GM19239 (cell line): ENCODE measurements at regions not wholly inside any gene's neighbourhood (a gene's known extent, or its start where the extent isn't known, plus 50 kb on each side); places are given as distances from the start of the nearest gene placed in this dataset.
"Not testable (repeated sequence)": the region's sequence is repeated elsewhere in the genome, so short reads cannot be mapped to it uniquely, and the experiment has no call there.

ENCODE experiments used
- DNase-seq: peaks from one replicate; pipeline ENCODE4 v3.0.0; 2011; ENCODE audit warnings: low spot score; ENCODE audit not compliant: insufficient read length
- FAIRE-seq: peaks from 2 replicates; lab custom pipeline; 2011; peaks lifted over from hg19 to GRCh38; lab: Jason Lieb, UNC

- DNase-seq (no peak), FAIRE-seq (no peak)
These were observed 168.0 kb downstream of the HS3ST3B1 start for GRCh38 chr17:14468858-14469257.

GRCh38 chr17:14461227-14461548, 160.3 kb downstream of the HS3ST3B1 start:
- FAIRE-seq: no peak
- DNase-seq: no peak

- no peak for FAIRE-seq
- DNase-seq: no peak
These were observed 159.8 kb downstream of the HS3ST3B1 start for GRCh38 chr17:14460516-14461226.

- no peak for FAIRE-seq
- no peak for DNase-seq
These were observed 159.1 kb downstream of the HS3ST3B1 start for GRCh38 chr17:14459955-14460354.

- no peak for FAIRE-seq
These were observed 157.8 kb downstream of the HS3ST3B1 start for GRCh38 chr17:14458724-14459123.

GRCh38 chr17:14454746-14455145, 153.9 kb downstream of the HS3ST3B1 start:
- FAIRE-seq: no peak
- DNase-seq: no peak

More at GRCh38 chr17:14458724-14459123, 157.8 kb downstream of the HS3ST3B1 start:
- DNase-seq: no peak

- FAIRE-seq (no peak), DNase-seq (no peak)
These were observed 152.0 kb downstream of the HS3ST3B1 start for GRCh38 chr17:14452856-14453255.

- DNase-seq (no peak), FAIRE-seq (no peak)
These were observed 150.9 kb downstream of the HS3ST3B1 start for GRCh38 chr17:14451729-14452191.

GRCh38 chr17:14448818-14449217, 147.9 kb downstream of the HS3ST3B1 start:
- FAIRE-seq (no peak), DNase-seq (no peak)

- DNase-seq (no peak), FAIRE-seq (no peak)
These were observed 145.9 kb downstream of the HS3ST3B1 start for GRCh38 chr17:14446825-14447224.

- DNase-seq (no peak), FAIRE-seq (no peak)
These were observed 144.0 kb downstream of the HS3ST3B1 start for GRCh38 chr17:14444915-14445314.

GRCh38 chr17:14442798-14443528, 142.1 kb downstream of the HS3ST3B1 start:
- DNase-seq (no peak), FAIRE-seq (no peak)

GRCh38 chr17:14437176-14437575, 136.3 kb downstream of the HS3ST3B1 start:
- FAIRE-seq: no peak
- DNase-seq: no peak

GRCh38 chr17:14436266-14436665, 135.4 kb downstream of the HS3ST3B1 start:
- FAIRE-seq (no peak), DNase-seq (no peak)

GRCh38 chr17:14434506-14434905, 133.6 kb downstream of the HS3ST3B1 start:
- FAIRE-seq (no peak), DNase-seq (no peak)

GRCh38 chr17:14432079-14432478, 131.2 kb downstream of the HS3ST3B1 start:
- DNase-seq: no peak
- FAIRE-seq: no peak

GRCh38 chr17:14429084-14429483, 128.2 kb downstream of the HS3ST3B1 start:
- DNase-seq: no peak

GRCh38 chr17:14428648-14429029, 127.8 kb downstream of the HS3ST3B1 start:
- FAIRE-seq: no peak
- no peak for DNase-seq

More at GRCh38 chr17:14429084-14429483, 128.2 kb downstream of the HS3ST3B1 start:
- FAIRE-seq: no peak

GRCh38 chr17:14427900-14428647, 127.2 kb downstream of the HS3ST3B1 start:
- DNase-seq: peak; percentile 12
- peak; percentile 49 for FAIRE-seq

- DNase-seq, FAIRE-seq: not testable (repeated sequence)
These were observed 122.3 kb downstream of the HS3ST3B1 start for GRCh38 chr17:14423156-14423555.

- no peak for FAIRE-seq
- DNase-seq: no peak
These were observed 116.5 kb downstream of the HS3ST3B1 start for GRCh38 chr17:14417336-14417735.
